ENCODE measurements at regions not wholly inside any gene's neighbourhood (a gene's known extent, or its start where the extent isn't known, plus 50 kb on each side); places are given as distances from the start of the nearest gene placed in this dataset.

DNA sequence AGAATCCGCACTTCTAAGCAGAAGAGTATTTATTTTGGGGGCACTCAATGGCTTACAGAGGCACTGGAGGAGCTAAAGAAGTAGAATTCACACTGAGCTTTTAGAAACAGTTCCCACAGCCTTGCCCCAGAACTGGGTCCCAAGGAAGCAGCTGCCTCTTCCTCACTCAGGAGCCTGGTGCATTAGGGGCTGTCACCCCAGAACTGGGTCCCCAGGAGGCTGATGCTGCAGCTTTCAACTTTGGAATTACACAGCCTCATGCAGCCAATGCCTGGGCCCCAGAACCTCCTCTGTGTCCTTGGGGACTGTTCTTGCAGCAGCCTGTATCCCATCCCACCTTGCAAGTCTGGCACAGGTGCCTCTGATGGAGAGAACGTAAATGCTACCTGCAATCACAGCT, 96.4 kb downstream of the DACT2 start:
- peaks cover 0 to 9% (median 0%) of the 10 kb centered on the region in 3 donors for H3K27me3 Mint-ChIP-seq
- no peak overlapping the region for H3K27ac Mint-ChIP-seq
- no peak for ATAC-seq (ENCODE audit: low read depth in 2 of 2)
- peaks cover 0 to 3% (median 0%) of the 10 kb centered on the region in 7 donors for H3K9me3 Mint-ChIP-seq
- DNase-seq = no peak
- H3K4me3 Mint-ChIP-seq = no peak overlapping the region
- no peaks in the 10 kb centered on the region for H3K4me1 Mint-ChIP-seq
- H3K36me3 Mint-ChIP-seq = no peaks in the 10 kb centered on the region

DNA sequence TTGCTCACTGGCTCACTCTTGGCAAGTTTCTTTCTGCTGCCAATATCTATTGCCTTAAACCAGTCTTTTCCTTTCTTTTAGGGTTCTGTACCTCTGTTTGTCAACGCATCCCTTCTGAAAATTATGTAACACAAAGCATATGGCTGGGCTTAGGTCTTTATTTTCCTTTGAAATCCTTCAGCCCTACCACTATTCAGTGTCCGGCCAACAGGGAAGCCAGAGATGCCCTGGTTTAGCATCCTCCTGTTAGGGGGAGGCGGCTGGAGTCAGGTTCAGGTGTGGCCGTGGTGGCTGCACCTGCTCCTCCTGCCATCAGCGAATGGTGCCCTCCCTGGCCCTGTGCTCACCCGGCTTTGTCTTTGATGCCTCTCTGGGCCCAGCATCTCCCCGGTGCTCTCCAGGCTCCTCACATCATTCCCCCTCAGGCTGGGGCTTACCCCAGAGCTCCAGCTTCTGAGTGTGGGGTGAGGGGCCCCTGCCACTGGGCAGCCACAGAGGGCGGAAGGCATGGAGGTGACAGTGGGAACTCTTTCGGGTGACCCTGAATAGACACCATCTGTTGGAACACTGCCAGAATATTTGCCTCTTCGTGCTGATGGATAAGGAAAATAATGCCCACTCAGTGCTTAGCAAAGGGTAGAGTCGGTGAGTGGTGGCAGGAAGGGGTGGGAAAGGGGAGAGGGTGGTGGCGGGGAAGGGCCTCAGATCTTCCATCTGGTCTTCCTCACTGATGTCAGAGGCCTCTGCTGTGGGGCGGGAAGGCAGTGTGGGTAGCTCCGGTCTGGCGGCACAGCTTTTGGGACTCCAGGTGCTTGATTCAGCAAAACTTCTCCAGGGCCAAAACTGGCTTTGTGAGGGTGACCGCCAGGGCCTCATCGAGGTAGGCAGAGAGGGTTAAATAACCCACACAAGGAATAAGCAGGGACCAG, 97.2 kb downstream of the DACT2 start:
- no peaks in the 10 kb centered on the region for H3K36me3 Mint-ChIP-seq
- peaks cover 0 to 3% (median 0%) of the 10 kb centered on the region in 7 donors for H3K9me3 Mint-ChIP-seq
- DNase-seq (no peak), ATAC-seq (ENCODE audit: low read depth in 2 of 2) (no peak)
- H3K27ac Mint-ChIP-seq = no peak overlapping the region
- peaks cover 0 to 9% (median 0%) of the 10 kb centered on the region in 3 donors for H3K27me3 Mint-ChIP-seq
- no peak overlapping the region for H3K4me3 Mint-ChIP-seq
- no peaks in the 10 kb centered on the region for H3K4me1 Mint-ChIP-seq

DNA sequence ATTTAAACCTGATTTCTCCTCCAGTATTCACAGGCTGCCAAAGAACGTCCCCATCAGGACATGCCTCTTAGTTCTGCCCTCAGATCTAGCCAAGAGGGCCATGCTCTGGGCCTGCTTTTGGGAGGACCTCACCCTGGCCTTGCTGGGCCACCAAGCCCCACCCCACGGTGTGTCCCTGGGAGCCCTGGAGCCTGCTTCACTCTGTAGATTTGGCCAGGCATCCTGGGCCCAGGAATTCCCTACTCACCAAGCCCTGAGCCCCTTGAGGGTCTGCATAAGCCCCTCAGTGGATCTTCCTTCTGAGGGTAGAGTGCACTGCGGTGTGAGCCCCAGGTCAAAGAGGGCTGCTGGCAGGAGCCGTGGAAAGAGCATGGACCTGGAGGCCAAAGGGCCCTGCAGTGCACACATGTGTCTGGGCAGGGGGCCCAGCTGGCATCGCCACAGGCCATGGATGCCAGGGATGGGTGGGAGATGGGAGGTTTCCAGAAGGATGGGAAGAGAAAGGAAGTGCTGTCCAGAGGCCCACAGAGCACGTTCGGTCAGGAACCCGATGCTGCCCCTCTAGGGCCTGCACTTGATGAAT, 98.0 kb downstream of the DACT2 start:
- no peaks in the 10 kb centered on the region for H3K4me1 Mint-ChIP-seq
- ATAC-seq (ENCODE audit: low read depth in 2 of 2) = no peak
- peaks cover 0 to 3% (median 0%) of the 10 kb centered on the region in 7 donors for H3K9me3 Mint-ChIP-seq
- H3K36me3 Mint-ChIP-seq = no peaks in the 10 kb centered on the region
- no peak overlapping the region for H3K27ac Mint-ChIP-seq
- H3K4me3 Mint-ChIP-seq = no peak overlapping the region
- DNase-seq = no peak
- peaks cover 0 to 4% (median 4%) of the 10 kb centered on the region in 3 donors for H3K27me3 Mint-ChIP-seq

DNA sequence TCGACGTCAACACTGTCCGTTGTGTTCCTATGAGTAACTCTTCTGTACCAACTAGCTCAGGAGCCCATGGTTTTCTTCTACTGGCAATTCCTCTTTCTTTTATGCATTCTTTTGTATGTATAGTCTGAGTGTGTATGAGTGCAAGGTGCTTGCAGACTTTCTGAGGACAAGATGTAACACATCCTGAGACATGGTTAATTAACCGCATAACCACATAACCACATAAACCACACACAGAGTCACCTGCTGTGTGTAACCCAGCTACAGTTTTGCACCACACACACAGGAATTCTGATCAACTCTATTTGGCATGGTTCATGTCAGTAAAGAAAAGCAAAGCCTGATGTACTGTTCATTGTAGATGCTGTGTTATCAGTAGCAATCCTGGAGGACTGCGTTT, 98.6 kb downstream of the DACT2 start:
- H3K36me3 Mint-ChIP-seq = no peaks in the 10 kb centered on the region
- peaks cover 0 to 6% (median 4%) of the 10 kb centered on the region in 3 donors for H3K27me3 Mint-ChIP-seq
- no peaks in the 10 kb centered on the region for H3K4me1 Mint-ChIP-seq
- H3K9me3 Mint-ChIP-seq = peaks cover 0 to 3% (median 0%) of the 10 kb centered on the region in 7 donors
- ATAC-seq (ENCODE audit: low read depth in 2 of 2) = no peak
- H3K4me3 Mint-ChIP-seq = no peak overlapping the region
- H3K27ac Mint-ChIP-seq = no peak overlapping the region
- DNase-seq = no peak

DNA sequence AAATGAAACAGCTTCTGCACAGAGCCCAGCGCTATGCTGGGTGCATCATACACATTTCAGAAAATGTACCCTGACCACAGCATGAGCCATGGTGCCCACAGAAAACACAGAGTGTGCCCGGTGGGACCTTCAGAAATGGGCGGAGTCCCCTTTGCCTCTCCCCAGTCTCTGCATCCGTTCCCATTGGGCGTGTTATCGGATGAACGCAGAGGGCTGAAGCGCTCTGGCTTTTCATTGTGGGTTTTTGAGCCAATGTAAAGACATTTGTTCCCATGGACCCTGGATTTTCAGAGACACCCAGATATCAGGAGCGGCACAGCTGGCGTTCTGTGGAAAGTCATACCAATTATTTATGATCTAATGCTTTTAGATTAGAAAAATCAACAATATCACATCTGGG, 99.8 kb downstream of the DACT2 start:
- peaks cover 0 to 8% (median 4%) of the 10 kb centered on the region in 3 donors for H3K27me3 Mint-ChIP-seq
- no peak for DNase-seq
- no peaks in the 10 kb centered on the region for H3K4me1 Mint-ChIP-seq
- no peak for ATAC-seq (ENCODE audit: low read depth in 2 of 2)
- H3K9me3 Mint-ChIP-seq = peaks cover 0 to 3% (median 0%) of the 10 kb centered on the region in 7 donors
- no peak overlapping the region for H3K4me3 Mint-ChIP-seq
- H3K36me3 Mint-ChIP-seq = no peaks in the 10 kb centered on the region
- no peak overlapping the region for H3K27ac Mint-ChIP-seq

DNA sequence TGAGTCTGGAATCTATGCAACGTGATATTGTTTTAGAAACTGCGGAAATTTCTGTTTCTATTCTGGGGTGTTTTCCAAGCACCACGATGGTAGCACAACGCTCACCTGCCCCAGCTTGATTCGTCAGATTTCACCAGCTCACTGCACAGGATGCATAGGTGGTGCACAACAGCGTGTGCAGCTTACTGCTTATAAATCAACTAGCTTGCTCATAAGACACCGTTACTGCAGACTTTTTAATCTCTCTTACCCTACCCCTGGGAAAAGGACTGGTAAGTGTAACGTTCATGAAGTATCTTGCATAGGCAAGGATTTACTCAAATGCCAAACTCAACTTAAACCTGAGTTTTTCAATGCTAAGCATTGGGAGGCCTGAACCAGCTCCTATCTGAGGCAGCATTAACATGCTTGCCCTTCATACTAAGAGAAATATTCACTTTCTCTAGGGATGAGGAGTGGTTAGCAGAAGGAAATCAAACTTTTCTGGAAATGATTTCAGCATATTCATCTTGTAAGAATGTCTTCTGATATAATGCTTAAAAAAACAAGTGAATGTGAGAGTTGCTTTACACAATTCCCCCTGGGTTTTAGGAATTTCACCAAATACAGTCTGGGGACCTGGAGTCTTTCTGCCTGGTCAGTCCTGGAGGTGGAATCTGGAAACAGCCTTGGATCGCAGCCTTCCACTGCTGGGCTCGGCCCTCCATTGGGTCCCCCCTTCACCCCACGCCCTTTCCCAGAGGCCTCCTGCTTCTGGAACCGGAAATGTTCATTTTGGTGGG, 100.6 kb downstream of the DACT2 start:
- peaks cover 0 to 3% (median 0%) of the 10 kb centered on the region in 7 donors for H3K9me3 Mint-ChIP-seq
- no peaks in the 10 kb centered on the region for H3K36me3 Mint-ChIP-seq
- H3K27ac Mint-ChIP-seq = no peak overlapping the region
- H3K4me3 Mint-ChIP-seq = no peak overlapping the region
- ATAC-seq (ENCODE audit: low read depth in 2 of 2) = no peak
- DNase-seq = no peak
- H3K4me1 Mint-ChIP-seq = no peaks in the 10 kb centered on the region
- H3K27me3 Mint-ChIP-seq = peaks cover 0 to 8% (median 4%) of the 10 kb centered on the region in 3 donors

DNA sequence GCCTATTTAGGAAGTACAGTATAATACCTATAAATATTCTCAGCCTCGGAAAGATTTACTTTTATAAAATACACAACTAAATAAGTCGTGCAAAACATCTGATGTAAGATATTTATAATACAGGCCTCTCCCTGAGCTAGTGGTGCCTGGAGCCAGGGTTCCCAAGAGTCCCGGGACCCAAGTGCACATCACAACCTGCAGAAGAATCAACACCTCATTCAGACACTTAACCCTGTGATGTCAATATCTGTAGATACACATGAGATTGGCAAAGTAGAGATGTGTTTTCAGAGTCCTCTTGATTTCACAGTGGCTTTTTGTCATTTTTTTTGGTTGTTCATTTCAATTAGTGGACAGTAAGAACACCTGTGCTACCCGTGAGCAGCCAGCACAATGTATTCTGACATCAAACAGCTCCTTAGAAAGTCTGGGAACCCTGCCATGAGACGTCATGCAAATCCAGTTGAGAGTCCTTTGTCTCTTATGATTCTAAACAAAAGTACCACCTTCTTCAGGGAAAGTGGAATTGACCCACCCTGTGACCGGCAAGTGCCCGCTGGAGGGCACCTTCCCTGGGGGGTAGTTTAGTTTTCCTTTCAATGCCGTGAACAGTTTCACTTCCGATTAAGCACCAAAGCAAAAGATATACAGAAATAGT, 101.6 kb downstream of the DACT2 start:
- Mint-ChIP-seq H3K27ac (no peak overlapping the region), H3K4me1 (no peaks in the 10 kb centered on the region), H3K4me3 (no peak overlapping the region), H3K27me3 (peaks cover 0 to 4% (median 4%) of the 10 kb centered on the region in 3 donors), H3K9me3 (peaks cover 0 to 3% (median 0%) of the 10 kb centered on the region in 7 donors), H3K36me3 (no peaks in the 10 kb centered on the region)
- ATAC-seq (ENCODE audit: low read depth in 2 of 2) = no peak
- DNase-seq = no peak

DNA sequence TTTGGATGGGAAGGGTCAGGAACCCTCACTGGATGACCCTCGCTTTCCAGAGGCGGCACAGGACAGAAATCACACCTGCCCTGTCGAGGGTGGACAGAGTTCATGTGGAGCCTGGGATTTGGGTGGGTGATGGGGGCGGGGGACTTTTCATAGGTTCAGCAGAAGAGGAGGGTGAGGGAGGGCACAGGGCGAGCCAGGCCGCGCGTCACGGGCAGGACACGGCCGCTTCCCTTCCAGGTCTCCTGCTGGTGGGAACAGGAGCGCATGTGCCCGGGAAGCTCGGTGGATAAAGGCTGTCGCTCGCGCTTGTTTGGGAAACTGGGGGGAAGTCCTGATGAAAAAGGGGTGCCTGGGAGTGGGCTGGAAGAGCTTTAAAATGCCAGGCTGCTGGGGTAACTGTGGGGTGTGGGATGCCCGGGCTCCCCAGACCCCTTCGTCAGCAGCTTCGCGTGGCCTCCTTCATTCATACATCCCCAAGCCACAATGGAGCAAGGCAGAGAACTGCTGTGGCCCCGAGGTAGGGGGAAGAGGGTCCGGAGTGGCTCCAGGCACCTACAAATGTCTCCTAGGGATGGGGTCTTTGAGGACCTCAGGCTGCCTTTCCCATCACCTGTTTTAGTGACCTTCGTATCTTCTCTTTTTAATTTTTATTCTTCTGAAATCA, 102.2 kb downstream of the DACT2 start:
- Mint-ChIP-seq H3K4me3 (no peak overlapping the region), H3K4me1 (no peaks in the 10 kb centered on the region), H3K27ac (no peak overlapping the region), H3K27me3 (peaks cover 0 to 4% (median 4%) of the 10 kb centered on the region in 3 donors), H3K9me3 (peaks cover 0 to 3% (median 0%) of the 10 kb centered on the region in 7 donors), H3K36me3 (no peaks in the 10 kb centered on the region)
- DNase-seq (no peak), ATAC-seq (ENCODE audit: low read depth in 2 of 2) (no peak)

DNA sequence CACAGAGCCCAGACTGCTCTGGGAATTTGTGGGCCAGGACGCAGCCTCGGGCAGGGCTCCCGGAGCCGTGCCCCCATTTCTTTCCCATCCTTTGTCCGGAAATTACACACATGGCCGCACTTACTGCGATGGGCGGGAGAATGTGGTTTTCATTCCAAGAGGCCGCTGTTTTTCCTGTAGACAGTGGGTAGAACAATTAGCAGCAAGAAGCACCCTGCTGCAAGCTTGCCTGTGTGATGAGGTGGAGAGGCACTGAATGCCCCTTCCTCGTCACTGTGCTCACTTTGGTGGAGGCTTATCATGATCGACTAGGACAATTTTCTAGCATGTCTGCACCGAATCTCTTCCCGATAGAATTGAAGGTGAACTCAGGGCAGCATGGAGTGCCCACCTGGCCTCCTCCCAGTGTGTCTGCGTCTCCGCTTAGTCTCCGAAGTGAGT, 102.8 kb downstream of the DACT2 start:
- no peak overlapping the region for H3K4me3 Mint-ChIP-seq
- ATAC-seq (ENCODE audit: low read depth in 2 of 2) = no peak
- H3K36me3 Mint-ChIP-seq = no peaks in the 10 kb centered on the region
- H3K27me3 Mint-ChIP-seq = peaks cover 0 to 4% (median 4%) of the 10 kb centered on the region in 3 donors
- no peaks in the 10 kb centered on the region for H3K4me1 Mint-ChIP-seq
- no peak for DNase-seq
- H3K9me3 Mint-ChIP-seq = peaks cover 0 to 3% (median 0%) of the 10 kb centered on the region in 7 donors
- H3K27ac Mint-ChIP-seq = no peak overlapping the region

DNA sequence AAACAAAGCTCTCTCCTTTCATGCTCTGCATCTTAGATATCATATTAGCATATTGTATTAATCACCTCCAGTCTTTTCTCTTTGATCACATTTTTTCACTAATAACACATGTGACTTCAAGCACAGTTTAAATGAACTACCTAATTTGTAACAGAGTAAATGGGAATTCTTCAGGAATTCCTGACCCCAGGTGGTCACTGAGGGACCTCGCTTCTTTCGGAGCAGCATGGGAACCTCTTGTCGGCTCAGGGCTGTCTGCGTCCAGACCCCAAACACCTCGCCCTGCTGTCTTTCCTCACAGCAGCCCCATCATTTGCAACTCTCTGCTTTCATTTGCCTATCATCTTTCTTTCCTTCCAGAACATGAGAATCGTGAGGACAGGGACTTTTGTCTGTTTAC, 103.5 kb downstream of the DACT2 start:
- peaks cover 0 to 3% (median 0%) of the 10 kb centered on the region in 7 donors for H3K9me3 Mint-ChIP-seq
- no peaks in the 10 kb centered on the region for H3K36me3 Mint-ChIP-seq
- ATAC-seq (ENCODE audit: low read depth in 2 of 2) (no peak), DNase-seq (no peak)
- H3K27me3 Mint-ChIP-seq = peaks cover 0 to 4% (median 4%) of the 10 kb centered on the region in 3 donors
- H3K4me1 Mint-ChIP-seq = no peaks in the 10 kb centered on the region
- H3K4me3 Mint-ChIP-seq = peak overlapping the region in 1 of 8 donors; percentile 50
- no peak overlapping the region for H3K27ac Mint-ChIP-seq

DNA sequence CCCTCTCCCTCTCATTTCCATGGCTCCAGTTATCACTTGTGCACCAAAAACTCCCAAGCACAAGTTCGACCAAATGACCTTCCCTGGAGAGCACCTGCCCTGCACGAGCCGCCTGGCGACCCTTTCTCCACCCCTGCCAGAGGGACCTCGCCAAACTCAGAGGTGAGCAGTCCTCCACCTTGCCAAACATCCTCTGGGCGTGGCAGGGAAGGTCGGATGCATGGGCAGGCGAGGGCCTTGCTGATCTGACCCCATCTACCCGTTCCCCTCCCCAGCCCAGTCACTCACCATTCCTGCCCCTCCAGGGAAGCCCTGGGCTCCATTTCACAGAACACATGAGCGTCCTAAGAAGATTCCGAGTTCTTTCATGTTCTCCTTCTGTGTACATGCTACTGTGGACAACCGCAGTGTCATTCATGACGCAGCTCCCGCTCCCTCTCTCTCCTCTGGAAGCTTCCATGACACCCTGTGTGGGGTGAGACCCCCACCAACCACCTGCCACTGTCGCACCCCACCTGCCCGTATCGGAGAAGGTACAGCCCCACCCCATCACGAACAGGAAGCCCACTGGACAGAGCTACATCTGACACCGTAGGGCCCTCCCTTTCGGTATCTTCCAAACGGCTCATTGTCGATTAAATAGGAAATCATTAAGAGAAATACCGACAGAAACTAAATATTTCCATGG, 104.3 kb downstream of the DACT2 start:
- ATAC-seq (ENCODE audit: low read depth in 2 of 2) = no peak
- Mint-ChIP-seq H3K27me3 (peaks cover 0 to 4% (median 4%) of the 10 kb centered on the region in 3 donors), H3K4me3 (no peak overlapping the region), H3K27ac (no peak overlapping the region), H3K4me1 (no peaks in the 10 kb centered on the region), H3K36me3 (no peaks in the 10 kb centered on the region), H3K9me3 (peaks cover 0 to 3% (median 0%) of the 10 kb centered on the region in 7 donors)
- DNase-seq = no peak

DNA sequence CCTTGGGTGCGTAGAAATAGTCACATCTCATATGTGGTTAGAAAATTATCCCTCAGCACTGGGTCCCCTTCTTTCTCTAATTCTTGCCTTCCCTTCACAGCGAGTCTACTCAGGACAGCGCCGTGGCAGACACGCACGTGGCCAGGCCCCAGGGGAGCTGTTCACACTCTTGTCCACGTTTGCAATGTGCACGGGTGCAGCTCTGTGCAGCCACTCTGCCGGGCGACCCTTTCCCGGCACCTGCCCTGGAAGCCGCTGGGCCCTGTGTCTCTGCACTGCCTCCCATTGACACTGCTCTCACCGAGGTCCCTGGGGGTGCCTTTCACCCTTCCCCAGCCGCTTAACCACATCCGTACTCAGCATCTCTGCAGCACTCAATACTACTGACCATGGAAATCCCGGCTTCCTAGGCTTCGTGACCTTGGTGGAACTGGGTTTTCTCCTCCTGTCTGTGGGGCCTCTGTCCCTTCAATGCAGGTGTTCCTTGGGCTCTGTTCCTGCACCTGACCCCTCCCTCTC, 104.9 kb downstream of the DACT2 start:
- Mint-ChIP-seq H3K27ac (peak overlapping the region in 1 of 6 donors; percentile 13), H3K27me3 (peaks cover 0 to 4% (median 4%) of the 10 kb centered on the region in 3 donors), H3K4me3 (no peak overlapping the region), H3K4me1 (no peaks in the 10 kb centered on the region), H3K9me3 (peaks cover 0 to 5% (median 2%) of the 10 kb centered on the region in 7 donors), H3K36me3 (no peaks in the 10 kb centered on the region)
- DNase-seq (no peak), ATAC-seq (ENCODE audit: low read depth in 2 of 2) (no peak)
